HCT116 (cell line): ENCODE measurements at regions not wholly inside any gene's neighbourhood (a gene's known extent, or its start where the extent isn't known, plus 50 kb on each side); places are given as distances from the start of the nearest gene placed in this dataset.

Experiments
- ATAC-seq: fragments of 200-7000 bp; cut with Tn5 transposase; 2 replicates; pipeline ENCODE4 v1.9.1; 2020; ENCODE audit warnings: mild to moderate bottlenecking, moderate library complexity
- BruUV-seq: library from RNA; stranded (reverse); fragments of 400-500 nt; replicated peaks from 2 replicates; lab custom pipeline; 2021; lab: Mats Ljungman, UMichigan
- CTCF ChIA-PET: fragments of 300-600 bp; sonication (Branson Sonifier 250); formaldehyde crosslinking; loops from one replicate; lab custom pipeline; 2021; ENCODE audit warnings: antibody characterized with exemption; lab: Charles Lee
- POLR2A ChIA-PET: fragments of 300-600, 350-600 bp; sonication (Branson Sonifier 250); formaldehyde crosslinking; loops from one replicate; lab custom pipeline; 2021; ENCODE audit warnings: antibody characterized with exemption; lab: Charles Lee
- RAD21 ChIA-PET, 2 experiments: fragments of 300-600 bp; sonication (Branson Sonifier 250); formaldehyde crosslinking; loops; one replicate each; lab custom pipeline; 2023; ENCODE audit warnings: low total read pairs in 2 of 2; ENCODE audit not compliant: uncharacterized antibody in 2 of 2, unreplicated experiment in 2 of 2, low non-redundant PET in 1 of 2; lab: Charles Lee
- DNase-seq: peaks from one replicate; pipeline ENCODE4 v3.0.0-alpha.2; 2010; ENCODE audit warnings: low read depth, low spot score
- H2AFZ ChIP-seq: fragments of 200-600 bp; shearing (Covaris generic), sonication (generic); 2 replicates; pipeline ENCODE4 v1.6.1; 2017; ENCODE audit warnings: low read depth, mixed run types, mixed read lengths, antibody characterized with exemption, low read length; ENCODE audit not compliant: poor library complexity, severe bottlenecking
- H3K27ac ChIP-seq: 2 replicates; pipeline ENCODE4 v1.5.1; 2012; ENCODE audit warnings: low read depth, low read length
- H3K27me3 ChIP-seq: fragments of 200-600 bp; sonication (generic); 2 replicates; pipeline ENCODE4 v1.6.1; 2016; ENCODE audit warnings: mixed run types, low read length, mixed read lengths; ENCODE audit not compliant: insufficient read depth
- H3K36me3 ChIP-seq, 2 experiments: fragments of 200-500 bp in 1 of 2; fragments of 200-600 bp in 1 of 2; sonication (Bioruptor generic) in 1 of 2; sonication (generic) in 1 of 2; 2 replicates each; pipeline versions ENCODE4 v1.5.1 to v1.6.1; 2014 to 2016; ENCODE audit warnings: low read length in 2 of 2, inconsistent platforms in 1 of 2, mixed read lengths in 1 of 2, mixed run types in 1 of 2; ENCODE audit not compliant: insufficient read depth in 2 of 2, control insufficient read depth in 1 of 2
- H3K4me1 ChIP-seq, 2 experiments: fragments of 200-600 bp in 1 of 2; sonication (generic) in 1 of 2; 2 replicates each; pipeline versions ENCODE4 v1.5.1 to v1.6.1; 2012 to 2017; ENCODE audit warnings: low read length in 2 of 2, inconsistent platforms in 1 of 2, mild to moderate bottlenecking in 1 of 2, mixed read lengths in 1 of 2, mixed run types in 1 of 2, moderate library complexity in 1 of 2; ENCODE audit not compliant: insufficient read depth in 2 of 2, control insufficient read depth in 1 of 2
- H3K4me2 ChIP-seq: fragments of 200-600 bp; sonication (generic); 2 replicates; pipeline ENCODE4 v1.6.1; 2017; ENCODE audit warnings: mixed run types, low read length, mixed read lengths
- H3K4me3 ChIP-seq, 2 experiments: fragments of 200-600 bp in 1 of 2; sonication (generic) in 1 of 2; replicated peaks in 1 of 2; 2 replicates each; pipeline ENCODE4 v1.5.1; 2011 to 2016; ENCODE audit warnings: low read length in 2 of 2, control low read depth in 1 of 2, low read depth in 1 of 2, mild to moderate bottlenecking in 1 of 2, mixed read lengths in 1 of 2, mixed run types in 1 of 2
- H3K79me2 ChIP-seq: fragments of 200-600 bp; sonication (generic); 2 replicates; pipeline ENCODE4 v1.6.1; 2017; ENCODE audit warnings: mild to moderate bottlenecking, mixed run types, low read length, moderate library complexity, mixed read lengths; ENCODE audit not compliant: insufficient read depth
- H3K9ac ChIP-seq: fragments of 200-600 bp; sonication (generic); 2 replicates; pipeline ENCODE4 v1.6.1; 2016; ENCODE audit warnings: low read length, mixed read lengths
- H3K9me2 ChIP-seq: fragments of 200-600 bp; sonication (generic), shearing (Covaris generic); 2 replicates; pipeline ENCODE4 v1.6.1; 2017; ENCODE audit warnings: mixed run types, mild to moderate bottlenecking, moderate library complexity; ENCODE audit not compliant: insufficient read depth
- H3K9me3 ChIP-seq, 2 experiments: fragments of 200-500 bp in 1 of 2; fragments of 200-600 bp in 1 of 2; sonication (Bioruptor generic) in 1 of 2; sonication (generic) in 1 of 2; 2 replicates each; pipeline ENCODE4 v1.6.1; 2014 to 2017; ENCODE audit warnings: low read length in 2 of 2, mixed read lengths in 2 of 2, inconsistent platforms in 1 of 2, low read depth in 1 of 2, mild to moderate bottlenecking in 1 of 2, mixed run types in 1 of 2, moderate library complexity in 1 of 2; ENCODE audit not compliant: control insufficient read depth in 1 of 2, insufficient read depth in 1 of 2
- H4K20me1 ChIP-seq: fragments of 200-600 bp; sonication (generic), shearing (Covaris generic); 2 replicates; pipeline ENCODE4 v1.6.1; 2017; ENCODE audit warnings: mixed run types, mild to moderate bottlenecking, moderate library complexity; ENCODE audit not compliant: insufficient read depth
- CBX3 ChIP-seq: IDR thresholded peaks from 2 replicates; pipeline ENCODE4 v1.6.1; 2012; ENCODE audit warnings: low read depth
- EGR1 ChIP-seq: IDR thresholded peaks from 2 replicates; pipeline ENCODE4 v1.6.1; 2012; ENCODE audit warnings: low read depth
- ELF1 ChIP-seq: IDR thresholded peaks from 2 replicates; pipeline ENCODE4 v1.6.1; 2012; ENCODE audit warnings: low read depth, borderline replicate concordance
- FOSL1 ChIP-seq: IDR thresholded peaks from 2 replicates; pipeline ENCODE4 v1.6.1; 2012; ENCODE audit warnings: low read depth
- JUND ChIP-seq: IDR thresholded peaks from 2 replicates; pipeline ENCODE4 v1.6.1; 2012
- POLR2AphosphoS5 ChIP-seq: IDR thresholded peaks from 2 replicates; pipeline ENCODE4 v1.6.1; 2011; ENCODE audit warnings: mild to moderate bottlenecking, low read depth, low read length, moderate library complexity
- REST ChIP-seq: IDR thresholded peaks from 2 replicates; pipeline ENCODE4 v1.6.1; 2012; ENCODE audit warnings: low read depth
- intact Hi-C: fragments of 100-400 bp; cut with micrococcal nuclease; formaldehyde crosslinking; loops from 2 replicates; pipeline ENCODE4 v1.10.0; 2022

- RAD21 ChIA-PET = no interaction called here
- Histone ChIP-seq H3K9me3 (peaks cover 4 to 6% of the 10 kb centered on the region in 2 experiments; a peak in 1 of 4 replicates), H3K27ac (no peak overlapping the region), H4K20me1 (no peaks in the 10 kb centered on the region), H3K9ac (no peak overlapping the region), H3K4me2 (no peak overlapping the region), H3K4me1 (no peaks in the 10 kb centered on the region), H3K79me2 (no peaks in the 10 kb centered on the region), H3K27me3 (no peaks in the 10 kb centered on the region), H3K36me3 (no peaks in the 10 kb centered on the region), H3K9me2 (no peaks in the 10 kb centered on the region), H3K4me3 (no peak overlapping the region), H2AFZ (no peak overlapping the region)
- TF ChIP-seq EGR1 = no peak
- TF ChIP-seq CBX3 = no peak
- no peak for TF ChIP-seq REST
- POLR2A ChIA-PET = no interaction called here
- CTCF ChIA-PET = no interaction called here
- no TSS peak for BruUV-seq
- no peak for DNase-seq
- intact Hi-C loops = no loop called here
- ATAC-seq = no peak
These were observed 524.5 kb downstream of the GALC start for GRCh38 chr14:87468531-87468930.

- no peaks in the 10 kb centered on the region for H3K27me3 ChIP-seq
- H3K36me3 ChIP-seq = no peaks in the 10 kb centered on the region
- CTCF ChIA-PET = no interaction called here
- no peak overlapping the region for H3K9ac ChIP-seq
- ATAC-seq = no peak
- no peaks in the 10 kb centered on the region for H3K4me1 ChIP-seq
- POLR2A ChIA-PET = no interaction called here
- no peaks in the 10 kb centered on the region for H3K79me2 ChIP-seq
- H3K27ac ChIP-seq = no peak overlapping the region
- H2AFZ ChIP-seq = no peak overlapping the region
- no TSS peak for BruUV-seq
- TF ChIP-seq EGR1 = no peak
- no peak for TF ChIP-seq POLR2AphosphoS5
- no peak for TF ChIP-seq CBX3
- no peak for TF ChIP-seq JUND
- TF ChIP-seq ELF1 = no peak
- no peak for TF ChIP-seq FOSL1
- H3K9me3 ChIP-seq = peaks cover 4 to 9% of the 10 kb centered on the region in 2 experiments; a peak in 1 of 4 replicates
- RAD21 ChIA-PET = no interaction called here
- no peaks in the 10 kb centered on the region for H3K9me2 ChIP-seq
- H3K4me2 ChIP-seq = no peak overlapping the region
- no peak for DNase-seq
- H3K4me3 ChIP-seq = no peak overlapping the region
- intact Hi-C loops = no loop called here
- no peaks in the 10 kb centered on the region for H4K20me1 ChIP-seq
These were observed 525.4 kb downstream of the GALC start for GRCh38 chr14:87467578-87467977.
